ENCODE measurements at regions not wholly inside any gene's neighbourhood (a gene's known extent, or its start where the extent isn't known, plus 50 kb on each side); places are given as distances from the start of the nearest gene placed in this dataset.

GRCh38 chr6:126188279-126188909, 151.5 kb upstream of the CENPW start:
- no peak for TF ChIP-seq CTCF (IDR thresholded peaks at IDR 0.05; ENCODE audit: extremely low read depth, low read depth, low read length)
- Histone ChIP-seq H3K36me3 (ENCODE audit: insufficient read depth, low read length) (no peaks in the 10 kb centered on the region), H3K9me3 (ENCODE audit: low read depth, low read length) (no peaks in the 10 kb centered on the region), H2AFZ (ENCODE audit: low read length) (no peak overlapping the region), H3K4me3 (ENCODE audit: insufficient read depth, low read length) (no peak overlapping the region), H3K27ac (ENCODE audit: low read depth, low read length) (no peak overlapping the region), H3K27me3 (ENCODE audit: insufficient read depth, low read length) (peaks cover 15% of the 10 kb centered on the region), H4K20me1 (ENCODE audit: insufficient read depth, low read length) (no peaks in the 10 kb centered on the region), H3K4me1 (ENCODE audit: insufficient read depth, low read length) (peaks cover 9% of the 10 kb centered on the region), H3K4me2 (ENCODE audit: insufficient read depth, low read length) (peak overlapping the region; percentile 53), H3K79me2 (ENCODE audit: insufficient read depth, low read length) (no peaks in the 10 kb centered on the region)
- DNase-seq (ENCODE audit: insufficient read length, low spot score, missing footprints): no peak

- no peak for TF ChIP-seq CTCF (IDR thresholded peaks at IDR 0.05; ENCODE audit: extremely low read depth, low read depth, low read length)
- Histone ChIP-seq H3K27me3 (ENCODE audit: insufficient read depth, low read length) (peaks cover 4% of the 10 kb centered on the region), H3K4me1 (ENCODE audit: insufficient read depth, low read length) (no peaks in the 10 kb centered on the region), H3K27ac (ENCODE audit: low read depth, low read length) (no peak overlapping the region), H3K36me3 (ENCODE audit: insufficient read depth, low read length) (no peaks in the 10 kb centered on the region), H3K4me3 (ENCODE audit: insufficient read depth, low read length) (no peak overlapping the region), H3K4me2 (ENCODE audit: insufficient read depth, low read length) (no peak overlapping the region), H3K9me3 (ENCODE audit: low read depth, low read length) (no peaks in the 10 kb centered on the region), H2AFZ (ENCODE audit: low read length) (no peak overlapping the region), H4K20me1 (ENCODE audit: insufficient read depth, low read length) (no peaks in the 10 kb centered on the region), H3K79me2 (ENCODE audit: insufficient read depth, low read length) (no peaks in the 10 kb centered on the region)
- no peak for DNase-seq (ENCODE audit: insufficient read length, low spot score, missing footprints)
Measured at GRCh38 chr6:126195625-126196236, 144.2 kb upstream of the CENPW start.

- no peaks in the 10 kb centered on the region for H3K4me1 ChIP-seq (ENCODE audit: insufficient read depth, low read length)
- no peaks in the 10 kb centered on the region for H3K27me3 ChIP-seq (ENCODE audit: insufficient read depth, low read length)
- no peak overlapping the region for H3K27ac ChIP-seq (ENCODE audit: low read depth, low read length)
- no peak overlapping the region for H2AFZ ChIP-seq (ENCODE audit: low read length)
- no peaks in the 10 kb centered on the region for H3K36me3 ChIP-seq (ENCODE audit: insufficient read depth, low read length)
- no peaks in the 10 kb centered on the region for H3K79me2 ChIP-seq (ENCODE audit: insufficient read depth, low read length)
- H3K4me3 ChIP-seq (ENCODE audit: insufficient read depth, low read length): no peak overlapping the region
- DNase-seq (ENCODE audit: insufficient read length, low spot score, missing footprints): no peak
- H3K9me3 ChIP-seq (ENCODE audit: low read depth, low read length): no peaks in the 10 kb centered on the region
- H4K20me1 ChIP-seq (ENCODE audit: insufficient read depth, low read length): no peaks in the 10 kb centered on the region
- no peak overlapping the region for H3K4me2 ChIP-seq (ENCODE audit: insufficient read depth, low read length)
- no peak for TF ChIP-seq CTCF (IDR thresholded peaks at IDR 0.05; ENCODE audit: extremely low read depth, low read depth, low read length)
Measured at GRCh38 chr6:126198631-126199030, 141.3 kb upstream of the CENPW start.

GRCh38 chr6:126199466-126199865, 140.4 kb upstream of the CENPW start:
- Histone ChIP-seq H3K9me3 (ENCODE audit: low read depth, low read length) (no peaks in the 10 kb centered on the region), H3K4me3 (ENCODE audit: insufficient read depth, low read length) (no peak overlapping the region), H3K79me2 (ENCODE audit: insufficient read depth, low read length) (no peaks in the 10 kb centered on the region), H3K36me3 (ENCODE audit: insufficient read depth, low read length) (no peaks in the 10 kb centered on the region), H2AFZ (ENCODE audit: low read length) (no peak overlapping the region), H3K4me2 (ENCODE audit: insufficient read depth, low read length) (no peak overlapping the region), H3K27me3 (ENCODE audit: insufficient read depth, low read length) (no peaks in the 10 kb centered on the region), H3K4me1 (ENCODE audit: insufficient read depth, low read length) (no peaks in the 10 kb centered on the region), H4K20me1 (ENCODE audit: insufficient read depth, low read length) (no peaks in the 10 kb centered on the region), H3K27ac (ENCODE audit: low read depth, low read length) (no peak overlapping the region)
- no peak for TF ChIP-seq CTCF (IDR thresholded peaks at IDR 0.05; ENCODE audit: extremely low read depth, low read depth, low read length)
- DNase-seq (ENCODE audit: insufficient read length, low spot score, missing footprints): no peak
